Kidney glomerular epithelial cell (primary cell): ENCODE measurements at regions not wholly inside any gene's neighbourhood (a gene's known extent, or its start where the extent isn't known, plus 50 kb on each side); places are given as distances from the start of the nearest gene placed in this dataset.

Source experiments
- DNase-seq: peaks from one replicate; lab custom pipeline; 2025; lab: John Stamatoyannopoulos, UW

DNA sequence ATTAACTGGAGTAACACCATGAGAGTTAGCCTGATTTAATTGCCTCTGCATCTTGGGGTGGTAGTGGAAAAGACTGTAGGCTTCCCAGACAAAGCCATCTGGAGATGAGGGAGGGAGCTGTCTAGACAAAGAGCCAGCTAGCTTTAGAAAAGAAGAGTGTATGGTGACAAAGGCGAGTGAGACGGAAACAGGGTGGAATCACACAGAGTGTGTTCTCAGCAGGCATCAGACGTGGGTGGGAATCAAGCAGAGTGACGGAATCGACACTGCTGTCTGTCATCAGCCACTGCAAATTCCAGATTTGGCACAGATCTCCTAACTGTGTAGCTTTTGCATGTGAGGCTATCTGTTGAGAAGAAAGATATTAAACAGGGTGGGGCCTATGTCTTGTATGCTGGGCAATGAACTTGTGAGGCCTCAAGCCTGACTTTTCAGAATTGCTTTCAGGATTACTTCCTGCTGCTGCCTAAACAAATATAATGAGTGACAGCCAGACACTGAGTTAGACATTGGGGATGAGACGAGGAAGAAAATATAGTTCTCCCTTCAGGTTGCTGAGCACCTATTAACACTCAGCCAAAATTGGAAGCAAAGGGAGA is 236.5 kb upstream of the GRIP1 start:
- no peak for DNase-seq

DNA sequence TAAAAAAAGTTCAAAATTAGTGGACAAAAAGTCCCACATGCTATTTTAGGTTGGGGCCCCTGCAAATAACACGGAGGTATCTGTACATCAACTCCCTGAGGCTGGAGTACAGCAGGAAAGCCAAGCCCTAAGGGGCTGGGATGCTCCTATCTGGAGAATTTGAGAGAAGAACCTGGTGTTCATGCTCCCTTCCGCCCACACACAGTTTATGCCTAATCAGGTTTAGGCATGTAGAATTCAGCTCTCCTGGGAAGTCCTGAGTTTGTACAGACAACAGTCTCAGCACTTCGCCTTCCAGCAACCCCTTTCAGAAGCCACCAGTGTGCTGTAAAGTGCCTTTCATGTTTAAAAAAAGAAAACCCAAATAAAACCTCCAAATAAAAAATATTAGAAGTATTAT is 237.3 kb upstream of the GRIP1 start:
- no peak for DNase-seq

DNA sequence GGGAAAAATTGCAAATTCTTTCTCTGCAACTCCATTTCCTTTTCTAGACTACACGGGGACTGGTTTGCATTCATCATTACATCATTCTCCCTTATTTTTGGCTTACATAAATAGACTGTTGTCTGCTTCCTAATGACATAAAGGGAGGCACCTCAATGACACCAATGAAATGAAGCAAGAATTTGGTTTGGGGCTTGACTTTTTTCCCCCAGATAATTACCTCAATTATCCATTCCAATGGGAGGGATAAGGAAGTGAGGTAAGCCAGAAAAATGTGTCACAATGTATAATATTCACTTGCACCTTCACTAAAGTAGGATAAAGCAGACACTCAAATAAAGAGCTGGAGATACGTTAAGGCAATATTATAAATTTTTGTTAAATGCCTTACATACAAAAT is 240.6 kb upstream of the GRIP1 start:
- no peak for DNase-seq

- no peak for DNase-seq
Measured at GRCh38 chr12:66920205-66920604, 241.3 kb upstream of the GRIP1 start.

DNA sequence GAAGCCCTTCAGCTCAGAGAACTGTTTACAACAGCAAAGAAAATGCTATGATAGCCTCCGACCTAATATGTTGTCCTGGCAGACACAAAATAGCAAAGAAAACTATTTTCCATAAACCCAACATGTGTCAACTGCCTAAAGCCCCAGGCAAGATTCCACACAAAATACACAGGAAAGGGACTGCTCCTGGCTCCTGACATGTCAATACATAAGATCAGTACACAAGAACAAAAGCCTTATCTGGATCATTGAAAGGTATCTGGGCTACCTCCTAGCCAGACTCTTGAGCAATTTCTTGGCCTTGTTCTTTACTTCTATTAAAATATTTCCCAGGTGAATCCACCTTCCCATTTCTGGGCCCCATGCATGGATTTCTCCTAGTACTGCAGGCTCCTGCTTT is 242.3 kb upstream of the GRIP1 start:
- no peak for DNase-seq

- no peak for DNase-seq
Measured at GRCh38 chr12:66925083-66925482, 246.2 kb upstream of the GRIP1 start.

DNA sequence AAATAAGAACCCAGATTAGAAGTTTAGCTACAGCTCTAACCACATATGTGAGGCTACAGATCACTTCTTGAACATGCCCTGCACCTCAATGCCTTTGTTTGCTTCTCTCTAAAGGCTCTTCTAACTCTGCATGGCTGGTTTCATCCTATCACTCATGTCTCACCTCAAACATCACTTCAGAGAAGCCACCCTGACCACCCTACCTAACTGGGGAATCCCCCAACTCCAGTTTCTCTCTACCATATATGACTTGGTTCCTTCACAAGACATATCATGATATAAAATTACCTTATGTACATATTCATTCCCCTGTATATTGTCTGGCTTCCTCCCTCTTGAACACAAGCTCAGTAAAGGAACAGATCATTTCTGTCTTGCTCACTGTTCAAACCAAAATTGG is 250.2 kb upstream of the GRIP1 start:
- no peak for DNase-seq

DNA sequence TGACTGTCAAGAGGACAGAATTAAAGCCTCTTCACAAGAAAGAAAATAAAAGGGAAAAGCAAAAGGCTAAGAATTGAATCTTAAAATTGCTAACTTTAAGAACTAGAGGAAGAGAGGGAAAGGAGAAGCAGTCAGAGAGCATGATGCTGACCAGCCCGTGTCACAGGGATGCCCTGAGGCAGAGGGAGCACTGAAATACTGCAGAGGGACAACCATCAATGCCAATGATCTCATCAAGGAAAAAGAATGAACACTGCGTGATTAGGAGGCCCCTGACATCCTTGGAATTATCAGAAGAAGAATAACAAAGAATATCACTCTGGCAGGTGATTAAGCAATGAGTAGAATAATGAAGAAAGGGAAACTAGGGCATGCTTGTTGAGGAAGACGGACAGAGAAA is 252.2 kb upstream of the GRIP1 start:
- no peak for DNase-seq

DNA sequence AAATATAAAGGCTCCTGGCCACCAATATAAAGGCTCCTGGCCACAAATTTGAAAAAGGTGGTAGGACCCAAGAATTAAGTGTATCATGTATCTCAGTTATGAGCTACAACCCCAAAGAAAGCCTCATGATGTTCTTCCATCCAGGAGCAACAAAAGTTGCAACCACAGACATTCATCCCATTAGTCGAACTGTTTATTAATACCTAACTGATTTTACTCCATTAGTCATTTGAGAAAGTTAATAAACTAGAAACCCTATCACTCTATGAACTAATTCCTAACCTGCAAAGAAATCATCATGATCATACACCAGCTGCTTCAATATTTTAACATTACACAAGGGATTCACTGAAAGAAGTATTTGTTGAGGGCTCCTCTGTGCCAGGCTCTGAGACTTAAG is 253.2 kb upstream of the GRIP1 start:
- DNase-seq: peak; percentile 39

GRCh38 chr12:66934302-66935062 is 255.6 kb upstream of the GRIP1 start:
- DNase-seq: no peak

- no peak for DNase-seq
Measured at GRCh38 chr12:66941150-66941549, 262.3 kb upstream of the GRIP1 start.

DNA sequence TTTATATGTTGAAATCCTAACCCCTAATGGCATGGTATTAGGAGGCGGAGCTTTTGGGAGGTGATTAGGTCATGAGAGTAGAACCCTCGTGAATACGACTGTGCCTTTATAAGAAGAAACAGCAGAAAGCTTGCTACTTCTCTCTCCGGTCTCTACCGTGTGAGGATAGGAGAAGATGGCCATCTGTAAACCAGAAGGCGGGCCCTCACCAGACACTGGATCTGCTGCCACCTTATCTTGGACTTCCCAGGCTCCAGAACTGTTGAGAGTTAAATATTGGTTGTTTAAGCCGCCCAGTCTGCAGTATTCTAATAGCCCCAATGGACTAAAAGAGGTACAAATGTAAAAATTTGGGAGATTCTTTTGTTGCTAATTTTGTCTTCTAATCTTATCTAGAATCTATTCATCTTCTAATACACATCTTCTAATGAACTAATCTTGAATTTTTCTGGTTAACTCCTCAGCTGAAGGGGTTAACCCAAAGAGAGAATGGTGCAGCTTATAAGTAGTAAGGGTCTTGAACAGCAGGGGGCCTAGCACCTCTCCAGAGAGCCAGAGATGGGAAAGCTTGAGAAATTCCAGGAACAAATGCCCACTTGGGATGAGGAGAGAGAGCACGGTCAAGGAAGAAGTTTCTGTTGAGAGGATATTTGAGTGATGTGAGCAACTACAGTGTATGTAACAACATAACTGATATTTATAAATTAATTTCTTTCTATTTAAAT is 264.0 kb upstream of the GRIP1 start:
- no peak for DNase-seq

DNA sequence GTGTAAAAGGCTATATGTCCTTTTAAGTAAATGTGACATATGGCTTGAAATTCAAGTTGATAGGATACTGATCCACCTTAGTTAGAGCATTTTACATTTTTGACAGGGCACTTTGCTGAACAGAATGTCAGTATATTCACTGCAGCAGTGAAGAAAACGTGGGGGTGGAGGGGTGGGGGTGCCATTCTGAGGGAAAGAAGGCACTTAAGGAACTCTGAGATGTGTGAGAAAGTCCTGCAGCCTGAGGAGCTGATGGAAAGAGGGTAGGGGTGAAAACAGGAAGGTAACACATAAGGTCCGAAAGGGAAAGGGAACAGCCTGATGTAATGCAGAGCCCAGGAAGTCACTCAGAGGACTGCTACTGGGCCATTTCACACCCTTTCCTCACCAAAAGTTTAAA is 265.5 kb upstream of the GRIP1 start:
- no peak for DNase-seq

- no peak for DNase-seq
Measured at GRCh38 chr12:66945189-66945817, 266.4 kb upstream of the GRIP1 start.

DNA sequence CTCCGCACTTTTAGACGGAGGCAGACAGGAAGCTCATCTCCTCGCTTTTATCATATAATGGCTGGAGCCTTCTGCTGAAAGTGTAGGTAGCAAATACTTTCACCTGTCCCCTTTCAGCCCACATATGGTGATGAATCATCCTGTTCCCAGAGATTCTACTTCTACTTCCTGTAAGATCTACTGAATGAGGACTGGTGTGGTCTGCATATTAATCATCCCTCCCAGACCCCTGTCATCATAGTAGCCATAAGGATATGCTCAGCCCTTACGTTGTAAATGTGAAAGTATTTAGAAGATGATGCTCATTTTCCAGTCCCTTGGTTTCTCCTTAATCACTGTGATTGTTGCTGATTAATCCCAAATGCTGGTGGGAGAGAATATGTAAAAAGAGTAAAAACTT is 268.2 kb upstream of the GRIP1 start:
- no peak for DNase-seq

DNA sequence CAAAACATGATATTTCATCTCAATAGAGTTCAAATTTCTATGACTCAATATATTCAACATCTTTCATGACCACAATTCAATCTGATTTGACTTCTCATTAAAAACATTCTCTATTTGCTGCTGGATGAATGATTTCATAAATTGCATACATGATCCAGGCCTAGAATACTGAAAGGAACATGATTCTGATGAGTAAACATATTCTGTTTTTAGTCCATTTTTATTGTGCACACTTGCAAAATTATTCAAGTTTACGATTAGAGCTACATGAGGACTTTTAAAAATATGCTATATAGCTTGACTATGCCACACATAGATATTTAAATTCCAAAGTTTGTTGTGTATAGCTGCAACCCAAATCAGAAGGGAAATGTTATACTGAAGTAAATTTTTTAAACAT is 273.8 kb upstream of the GRIP1 start:
- no peak for DNase-seq

DNA sequence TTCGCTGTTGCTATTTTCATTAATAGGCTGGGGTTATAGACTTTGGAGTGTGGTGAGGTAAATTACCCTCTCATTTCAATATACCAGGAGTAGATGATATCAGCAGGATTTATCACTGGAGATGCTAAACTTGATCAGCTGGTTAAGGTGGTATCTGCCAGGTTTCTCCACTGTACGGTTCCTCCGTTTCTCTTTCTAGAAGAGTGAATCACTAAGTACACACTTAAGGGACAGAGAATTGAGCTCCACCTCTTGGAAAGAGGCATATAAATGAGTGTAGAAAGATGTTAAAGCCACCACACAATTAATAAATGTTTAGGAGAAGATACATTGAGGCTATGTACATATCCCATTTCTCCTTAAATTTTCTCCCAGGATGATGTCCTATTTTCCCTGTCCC is 277.4 kb upstream of the GRIP1 start:
- DNase-seq: no peak

DNA sequence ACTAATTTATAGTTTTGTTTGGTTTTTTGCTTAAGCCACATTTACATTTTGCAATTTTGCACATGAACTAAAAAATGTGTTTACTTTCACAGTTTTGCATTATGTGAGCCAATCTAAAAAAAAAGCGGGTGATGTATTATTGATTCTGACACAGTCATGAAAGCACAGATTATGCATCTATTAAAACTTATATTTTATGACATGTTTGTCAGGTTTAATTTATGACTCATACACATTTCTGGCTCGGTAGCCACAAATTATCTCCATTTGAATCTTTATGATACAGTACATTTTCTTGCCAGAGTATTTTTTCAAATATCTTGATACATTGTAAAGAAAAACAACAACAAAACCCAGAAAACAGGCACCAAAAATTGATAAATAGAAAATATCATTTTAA is 280.4 kb upstream of the GRIP1 start:
- no peak for DNase-seq

- DNase-seq: no peak
Measured at GRCh38 chr12:66960006-66960405, 281.1 kb upstream of the GRIP1 start.

DNA sequence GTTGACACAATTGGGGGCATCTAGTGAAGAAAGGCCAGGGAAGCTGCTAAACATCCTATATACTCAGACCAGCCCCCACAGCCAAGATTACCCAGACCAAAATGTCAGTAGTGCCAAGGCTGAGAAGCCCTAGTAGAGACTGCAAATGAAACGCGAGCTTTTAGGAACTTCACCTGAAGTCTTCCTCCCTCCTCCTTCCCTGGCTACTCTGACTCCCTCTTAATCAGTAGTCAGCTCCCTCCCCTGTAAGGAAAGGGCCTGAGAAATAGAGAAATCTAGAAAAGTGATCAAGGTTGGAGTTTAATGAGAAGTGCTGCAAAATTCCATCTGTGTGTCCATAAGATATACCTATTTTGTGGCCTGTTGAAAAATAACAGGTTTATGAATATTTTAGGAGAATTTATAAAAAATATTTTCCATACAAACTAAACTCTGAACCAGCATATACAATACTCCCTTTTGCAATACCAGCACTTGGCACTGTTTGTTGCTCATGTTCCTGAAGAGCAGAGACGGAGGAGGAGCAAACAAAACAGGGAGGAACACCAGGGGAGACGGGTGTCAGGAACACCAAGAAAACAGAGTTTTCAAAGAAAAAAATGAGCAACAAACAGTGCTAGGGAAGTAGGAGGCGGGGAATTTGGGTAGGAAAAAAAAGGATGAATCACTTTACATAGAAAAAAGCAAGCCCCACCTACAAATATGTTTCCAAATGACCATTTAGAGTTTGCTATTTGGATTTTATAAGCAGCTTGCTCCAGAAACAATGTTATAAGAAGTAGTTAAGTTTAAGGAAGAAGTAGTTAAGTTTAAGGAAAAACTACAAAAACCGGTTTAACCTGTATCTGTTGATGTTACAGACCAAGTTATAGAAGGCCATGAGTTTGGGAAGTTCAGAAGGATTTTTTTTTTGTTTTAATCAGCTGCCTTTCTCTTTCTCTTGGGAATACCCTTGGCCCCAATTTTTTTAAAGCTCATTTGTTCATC is 282.1 kb upstream of the GRIP1 start:
- DNase-seq: no peak

- DNase-seq: no peak
Measured at GRCh38 chr12:66962290-66962689, 283.4 kb upstream of the GRIP1 start.

- DNase-seq: no peak
Measured at GRCh38 chr12:66963901-66964300, 285.0 kb upstream of the GRIP1 start.
